GM21360 (cell line): ENCODE measurements at regions not wholly inside any gene's neighbourhood (a gene's known extent, or its start where the extent isn't known, plus 50 kb on each side); places are given as distances from the start of the nearest gene placed in this dataset.
"Not testable (repeated sequence)": the region's sequence is repeated elsewhere in the genome, so short reads cannot be mapped to it uniquely, and the experiment has no call there.

ENCODE experiments used
- ATAC-seq: cut with Tn5 transposase; IDR thresholded peaks from one replicate; pipeline ENCODE4 v1.9.1; 2021; ENCODE audit warnings: mild to moderate bottlenecking, moderate library complexity; ENCODE audit not compliant: unreplicated experiment

GRCh38 chr17:72175787-72176515 is 55.1 kb downstream of the SOX9 start:
- ATAC-seq = no peak

- ATAC-seq = no peak
Observed at GRCh38 chr17:72176516-72176851, 55.7 kb downstream of the SOX9 start.

- no peak for ATAC-seq
Observed at GRCh38 chr17:72176951-72177660, 56.3 kb downstream of the SOX9 start.

- no peak for ATAC-seq
Observed at GRCh38 chr17:72177738-72178137, 56.9 kb downstream of the SOX9 start.

- no peak for ATAC-seq
Observed at GRCh38 chr17:72182371-72182873, 61.6 kb downstream of the SOX9 start.

GRCh38 chr17:72183194-72183685 is 62.4 kb downstream of the SOX9 start:
- no peak for ATAC-seq

- ATAC-seq = no peak
Observed at GRCh38 chr17:72184805-72185204, 64.0 kb downstream of the SOX9 start.

- no peak for ATAC-seq
Observed at GRCh38 chr17:72185564-72185963, 64.7 kb downstream of the SOX9 start.

GRCh38 chr17:72187556-72187955 is 66.7 kb downstream of the SOX9 start:
- no peak for ATAC-seq

- ATAC-seq = no peak
Observed at GRCh38 chr17:72188801-72189200, 68.0 kb downstream of the SOX9 start.

- ATAC-seq = no peak
Observed at GRCh38 chr17:72189768-72190593, 69.2 kb downstream of the SOX9 start.

- no peak for ATAC-seq
Observed at GRCh38 chr17:72191356-72191755, 70.5 kb downstream of the SOX9 start.

GRCh38 chr17:72191921-72192799 is 71.3 kb downstream of the SOX9 start:
- ATAC-seq = no peak

GRCh38 chr17:72192800-72193192 is 72.0 kb downstream of the SOX9 start:
- no peak for ATAC-seq

GRCh38 chr17:72193391-72194106 is 72.7 kb downstream of the SOX9 start:
- no peak for ATAC-seq

- not testable (repeated sequence) for ATAC-seq
Observed at GRCh38 chr17:72194107-72194440, 73.3 kb downstream of the SOX9 start.

- no peak for ATAC-seq
Observed at GRCh38 chr17:72199256-72199655, 78.4 kb downstream of the SOX9 start.

GRCh38 chr17:72204742-72205141 is 83.9 kb downstream of the SOX9 start:
- no peak for ATAC-seq

GRCh38 chr17:72205357-72205756 is 84.5 kb downstream of the SOX9 start:
- no peak for ATAC-seq

GRCh38 chr17:72205822-72206221 is 85.0 kb downstream of the SOX9 start:
- no peak for ATAC-seq
